Glutamatergic neuron (in vitro differentiated cells): ENCODE measurements at regions not wholly inside any gene's neighbourhood (a gene's known extent, or its start where the extent isn't known, plus 50 kb on each side); places are given as distances from the start of the nearest gene placed in this dataset.

Experiments
- DNase-seq: peaks from one replicate; pipeline ENCODE4 v3.0.0; 2022
- H3K27ac Mint-ChIP-seq: one replicate; pipeline ENCODE4 v1.8.0; 2020; ENCODE audit warnings: mild to moderate bottlenecking, mixed read lengths, inconsistent platforms; ENCODE audit not compliant: unreplicated experiment
- H3K27me3 Mint-ChIP-seq: one replicate; pipeline ENCODE4 v1.8.0; 2020; ENCODE audit warnings: mild to moderate bottlenecking, moderate library complexity, mixed read lengths, inconsistent platforms; ENCODE audit not compliant: unreplicated experiment
- H3K36me3 Mint-ChIP-seq: one replicate; pipeline ENCODE4 v1.8.0; 2020; ENCODE audit warnings: mild to moderate bottlenecking, mixed read lengths, inconsistent platforms; ENCODE audit not compliant: unreplicated experiment
- H3K4me1 Mint-ChIP-seq: one replicate; pipeline ENCODE4 v1.8.0; 2020; ENCODE audit warnings: mild to moderate bottlenecking, low read depth, mixed read lengths, inconsistent platforms; ENCODE audit not compliant: unreplicated experiment
- H3K4me3 Mint-ChIP-seq: one replicate; pipeline ENCODE4 v1.8.0; 2020; ENCODE audit warnings: mild to moderate bottlenecking, mixed read lengths, inconsistent platforms; ENCODE audit not compliant: unreplicated experiment
- H3K9me3 Mint-ChIP-seq: one replicate; pipeline ENCODE4 v1.8.0; 2020; ENCODE audit warnings: mild to moderate bottlenecking, moderate library complexity, mixed read lengths, inconsistent platforms; ENCODE audit not compliant: unreplicated experiment
- CTCF ChIP-seq: fragments of 200-600 bp; sonication (generic); IDR thresholded peaks from one replicate; pipeline ENCODE4 v1.5.0; 2021; ENCODE audit not compliant: partially characterized antibody, unreplicated experiment

- Mint-ChIP-seq H3K4me1 (no peaks in the 10 kb centered on the region), H3K36me3 (no peaks in the 10 kb centered on the region), H3K27me3 (peaks cover 4% of the 10 kb centered on the region), H3K9me3 (no peaks in the 10 kb centered on the region), H3K4me3 (no peak overlapping the region), H3K27ac (no peak overlapping the region)
- no peak for DNase-seq
- no peak for TF ChIP-seq CTCF
These were observed 249.1 kb upstream of the STS start for GRCh38 chrX:6898371-6898770.

- no peak overlapping the region for H3K27ac Mint-ChIP-seq
- TF ChIP-seq CTCF: no peak
- DNase-seq: no peak
- no peaks in the 10 kb centered on the region for H3K36me3 Mint-ChIP-seq
- no peaks in the 10 kb centered on the region for H3K27me3 Mint-ChIP-seq
- no peaks in the 10 kb centered on the region for H3K4me1 Mint-ChIP-seq
- H3K9me3 Mint-ChIP-seq: no peaks in the 10 kb centered on the region
- H3K4me3 Mint-ChIP-seq: no peak overlapping the region
These were observed 256.1 kb upstream of the STS start for GRCh38 chrX:6891404-6891803.

GRCh38 chrX:6890544-6891261, 256.8 kb upstream of the STS start:
- H3K36me3 Mint-ChIP-seq: no peaks in the 10 kb centered on the region
- no peaks in the 10 kb centered on the region for H3K4me1 Mint-ChIP-seq
- DNase-seq: no peak
- TF ChIP-seq CTCF: no peak
- H3K27ac Mint-ChIP-seq: no peak overlapping the region
- no peak overlapping the region for H3K4me3 Mint-ChIP-seq
- no peaks in the 10 kb centered on the region for H3K27me3 Mint-ChIP-seq
- H3K9me3 Mint-ChIP-seq: no peaks in the 10 kb centered on the region

GRCh38 chrX:6885909-6886308, 261.6 kb upstream of the STS start:
- no peak overlapping the region for H3K27ac Mint-ChIP-seq
- H3K4me3 Mint-ChIP-seq: no peak overlapping the region

GRCh38 chrX:6885396-6885795, 262.1 kb upstream of the STS start:
- no peaks in the 10 kb centered on the region for H3K36me3 Mint-ChIP-seq
- no peak for DNase-seq
- H3K4me3 Mint-ChIP-seq: no peak overlapping the region
- no peaks in the 10 kb centered on the region for H3K27me3 Mint-ChIP-seq
- no peak for TF ChIP-seq CTCF
- no peak overlapping the region for H3K27ac Mint-ChIP-seq
- no peaks in the 10 kb centered on the region for H3K9me3 Mint-ChIP-seq
- H3K4me1 Mint-ChIP-seq: no peaks in the 10 kb centered on the region

More at GRCh38 chrX:6885909-6886308, 261.6 kb upstream of the STS start:
- Mint-ChIP-seq H3K9me3 (no peaks in the 10 kb centered on the region), H3K4me1 (no peaks in the 10 kb centered on the region), H3K36me3 (no peaks in the 10 kb centered on the region), H3K27me3 (no peaks in the 10 kb centered on the region)
- DNase-seq: no peak
- TF ChIP-seq CTCF: no peak
